WTC11 (cell line): ENCODE measurements at regions not wholly inside any gene's neighbourhood (a gene's known extent, or its start where the extent isn't known, plus 50 kb on each side); places are given as distances from the start of the nearest gene placed in this dataset.

ENCODE experiments used
- ATAC-seq: fragments of 200-7000 bp; cut with Tn5 transposase; 2 replicates; pipeline ENCODE4 v1.10.0; 2021; ENCODE audit warnings: mild to moderate bottlenecking, moderate library complexity
- CTCF ChIA-PET: fragments of 300-600 bp; sonication (Branson Sonifier 250); formaldehyde crosslinking; loops from one replicate; lab custom pipeline; 2021; ENCODE audit warnings: antibody characterized with exemption; lab: Charles Lee
- POLR2A ChIA-PET: fragments of 350-600 bp; sonication (Branson Sonifier 250); formaldehyde crosslinking; loops from one replicate; lab custom pipeline; 2021; ENCODE audit warnings: antibody characterized with exemption; lab: Charles Lee
- DNase-seq: peaks from one replicate; pipeline ENCODE4 v3.0.0; 2021; ENCODE audit warnings: low spot score
- H3K27ac Mint-ChIP-seq: 2 replicates; pipeline ENCODE4 v1.8.0; 2021; ENCODE audit warnings: mixed read lengths
- H3K27me3 Mint-ChIP-seq: 2 replicates; pipeline ENCODE4 v1.8.0; 2021; ENCODE audit warnings: low read depth, mild to moderate bottlenecking, moderate library complexity, mixed read lengths
- H3K36me3 Mint-ChIP-seq: 2 replicates; pipeline ENCODE4 v1.8.0; 2021; ENCODE audit warnings: mixed read lengths
- H3K4me1 Mint-ChIP-seq: 2 replicates; pipeline ENCODE4 v1.8.0; 2022; ENCODE audit warnings: mixed read lengths
- H3K4me3 Mint-ChIP-seq: 2 replicates; pipeline ENCODE4 v1.8.0; 2021; ENCODE audit warnings: mild to moderate bottlenecking, moderate library complexity, mixed read lengths
- H3K9me3 Mint-ChIP-seq: 2 replicates; pipeline ENCODE4 v1.8.0; 2021; ENCODE audit warnings: mixed read lengths
- ARID4B ChIP-seq: sonication (generic); formaldehyde crosslinking; IDR thresholded peaks from 2 replicates; pipeline ENCODE4 v1.8.0; 2023; ENCODE audit warnings: missing genetic modification reagents, mild to moderate bottlenecking, borderline replicate concordance
- ATF3 ChIP-seq: sonication (generic); formaldehyde crosslinking; conservative IDR thresholded peaks from 2 replicates; pipeline ENCODE4 v1.8.1; 2022; ENCODE audit warnings: mild to moderate bottlenecking, missing genetic modification reagents
- E2F4 ChIP-seq: sonication (generic); formaldehyde crosslinking; IDR thresholded peaks from 2 replicates; pipeline ENCODE4 v1.8.1; 2022; ENCODE audit warnings: low read depth, mild to moderate bottlenecking, moderate library complexity, missing genetic modification reagents, borderline replicate concordance
- EMX1 ChIP-seq: fragments of 250-450 bp; sonication (Bioruptor Pico); IDR thresholded peaks from 2 replicates; pipeline ENCODE4 v1.8.0; 2021; ENCODE audit warnings: mild to moderate bottlenecking
- ESRRA ChIP-seq: sonication (generic); formaldehyde crosslinking; IDR thresholded peaks from 2 replicates; pipeline ENCODE4 v1.8.1; 2022; ENCODE audit warnings: mild to moderate bottlenecking, missing genetic modification reagents, borderline replicate concordance
- FOXJ3 ChIP-seq: sonication (generic); formaldehyde crosslinking; IDR thresholded peaks from 2 replicates; pipeline ENCODE4 v1.9.0; 2021; ENCODE audit warnings: missing genetic modification reagents, mild to moderate bottlenecking, borderline replicate concordance
- MAX ChIP-seq: sonication (generic); formaldehyde crosslinking; IDR thresholded peaks from 2 replicates; pipeline ENCODE4 v1.8.0; 2022; ENCODE audit warnings: mild to moderate bottlenecking, missing genetic modification reagents
- MYBL2 ChIP-seq: sonication (generic); formaldehyde crosslinking; IDR thresholded peaks from 2 replicates; pipeline ENCODE4 v1.8.1; 2023; ENCODE audit warnings: mild to moderate bottlenecking, moderate library complexity, missing genetic modification reagents
- NR1H2 ChIP-seq: sonication (generic); formaldehyde crosslinking; IDR thresholded peaks from 2 replicates; pipeline ENCODE4 v1.9.0; 2021; ENCODE audit warnings: mild to moderate bottlenecking, moderate library complexity, missing genetic modification reagents
- NR2C2 ChIP-seq: sonication (generic); formaldehyde crosslinking; IDR thresholded peaks from 2 replicates; pipeline ENCODE4 v1.8.0; 2022; ENCODE audit warnings: mild to moderate bottlenecking, missing genetic modification reagents
- PRDM15 ChIP-seq: sonication (generic); formaldehyde crosslinking; IDR thresholded peaks from 2 replicates; pipeline ENCODE4 v1.8.0; 2022; ENCODE audit warnings: missing genetic modification reagents
- PRRX2 ChIP-seq: fragments of 250-450 bp; sonication (Bioruptor Pico); IDR thresholded peaks from 2 replicates; pipeline ENCODE4 v1.8.0; 2021; ENCODE audit warnings: mild to moderate bottlenecking
- SOX15 ChIP-seq: fragments of 250-450 bp; sonication (Bioruptor Pico); IDR thresholded peaks from 2 replicates; pipeline ENCODE4 v1.9.0; 2021; ENCODE audit warnings: mild to moderate bottlenecking
- TEAD1 ChIP-seq: sonication (generic); formaldehyde crosslinking; IDR thresholded peaks from 2 replicates; pipeline ENCODE4 v1.8.0; 2022; ENCODE audit warnings: mild to moderate bottlenecking, missing genetic modification reagents
- ZMAT4 ChIP-seq: fragments of 250-450 bp; sonication (Bioruptor Pico); IDR thresholded peaks from 2 replicates; pipeline ENCODE4 v1.9.0; 2021; ENCODE audit warnings: mild to moderate bottlenecking
- ZNF281 ChIP-seq: sonication (generic); formaldehyde crosslinking; IDR thresholded peaks from 2 replicates; pipeline ENCODE4 v1.8.0; 2023; ENCODE audit warnings: mild to moderate bottlenecking, missing genetic modification reagents
- ZNF512 ChIP-seq: sonication (generic); formaldehyde crosslinking; IDR thresholded peaks from 2 replicates; pipeline ENCODE4 v1.8.1; 2022; ENCODE audit warnings: missing genetic modification reagents, borderline replicate concordance

- TF ChIP-seq TEAD1 (CRISPR knock-in tag) (no peak), NR2C2 (no peak), PRRX2 (CRISPR knock-in tag) (no peak), FOXJ3 (CRISPR knock-in tag) (no peak), MYBL2 (CRISPR knock-in tag) (no peak), EMX1 (CRISPR knock-in tag) (no peak), E2F4 (CRISPR knock-in tag) (no peak), ESRRA (CRISPR knock-in tag) (no peak), ATF3 (CRISPR knock-in tag) (no peak)
Observed at GRCh38 chr5:60228676-60229075, 335.1 kb upstream of the PDE4D start (continued).

- H3K4me3 Mint-ChIP-seq, result no peak overlapping the region
- H3K4me1 Mint-ChIP-seq, result no peaks in the 10 kb centered on the region
- no peaks in the 10 kb centered on the region for H3K36me3 Mint-ChIP-seq
- TF ChIP-seq ARID4B, result no peak
- TF ChIP-seq ZNF281 (CRISPR knock-in tag), result no peak
- no peak for TF ChIP-seq SOX15
- TF ChIP-seq ZMAT4 (CRISPR knock-in tag), result no peak
- no peak for TF ChIP-seq EMX1 (CRISPR knock-in tag)
- TF ChIP-seq PRDM15 (CRISPR knock-in tag), result no peak
- no peak for TF ChIP-seq MAX (CRISPR knock-in tag)
- no peak for TF ChIP-seq NR1H2 (CRISPR knock-in tag)
- TF ChIP-seq ZNF512 (CRISPR knock-in tag), result no peak
- H3K27ac Mint-ChIP-seq, result no peak overlapping the region
- H3K27me3 Mint-ChIP-seq, result no peaks in the 10 kb centered on the region
- ATAC-seq (no peak), DNase-seq (no peak)
- no peaks in the 10 kb centered on the region for H3K9me3 Mint-ChIP-seq
- ChIA-PET POLR2A (no interaction called here), CTCF (no interaction called here)
Observed at GRCh38 chr5:60226128-60226527, 332.6 kb upstream of the PDE4D start.
